HG03045 (cell line): ENCODE measurements at regions not wholly inside any gene's neighbourhood (a gene's known extent, or its start where the extent isn't known, plus 50 kb on each side); places are given as distances from the start of the nearest gene placed in this dataset.
"Not testable (repeated sequence)": the region's sequence is repeated elsewhere in the genome, so short reads cannot be mapped to it uniquely, and the experiment has no call there.

Experiments used
- ATAC-seq: cut with Tn5 transposase; IDR thresholded peaks from one replicate; pipeline ENCODE4 v1.9.1; 2021; ENCODE audit warnings: mild to moderate bottlenecking, moderate library complexity; ENCODE audit not compliant: unreplicated experiment

DNA sequence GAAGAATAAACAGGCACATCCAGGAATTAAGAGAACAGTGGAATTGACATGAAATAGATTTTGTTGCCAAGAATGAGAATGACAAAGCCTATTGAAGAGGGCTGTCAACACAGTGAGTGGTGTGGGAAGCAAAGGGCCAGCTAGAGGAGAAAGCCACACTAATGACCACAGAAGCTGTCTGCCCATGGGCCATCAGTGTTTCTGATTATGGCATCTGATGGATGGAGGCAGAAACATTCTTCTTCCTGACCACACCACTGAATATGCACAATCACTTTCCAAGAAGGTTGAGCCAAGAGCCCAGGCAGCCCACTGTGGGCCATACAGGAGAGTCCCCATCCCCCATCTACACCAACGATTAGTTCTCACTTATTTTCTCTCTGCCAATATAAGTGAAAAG lies 146.0 kb upstream of the SH3BP4 start:
- no peak for ATAC-seq

DNA sequence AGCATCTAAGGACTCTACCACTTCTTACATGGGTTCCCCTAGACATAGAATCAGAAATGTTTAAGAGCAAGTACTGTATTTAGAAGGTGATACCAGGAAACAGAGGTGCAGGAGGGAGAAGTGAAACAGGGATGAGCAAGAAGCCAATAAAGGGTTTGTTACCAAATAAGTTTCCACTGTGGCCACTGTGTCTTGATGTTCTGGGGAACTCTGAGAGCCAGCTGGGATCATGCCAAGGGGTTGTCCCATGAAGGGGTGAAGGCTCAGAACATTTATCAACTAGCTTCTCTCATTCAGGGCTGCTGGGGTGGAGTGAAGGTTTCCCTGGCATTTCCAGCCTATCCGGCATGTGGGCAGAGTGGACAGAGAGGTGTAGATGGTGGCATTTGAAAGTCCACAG lies 147.1 kb upstream of the SH3BP4 start:
- ATAC-seq = no peak

DNA sequence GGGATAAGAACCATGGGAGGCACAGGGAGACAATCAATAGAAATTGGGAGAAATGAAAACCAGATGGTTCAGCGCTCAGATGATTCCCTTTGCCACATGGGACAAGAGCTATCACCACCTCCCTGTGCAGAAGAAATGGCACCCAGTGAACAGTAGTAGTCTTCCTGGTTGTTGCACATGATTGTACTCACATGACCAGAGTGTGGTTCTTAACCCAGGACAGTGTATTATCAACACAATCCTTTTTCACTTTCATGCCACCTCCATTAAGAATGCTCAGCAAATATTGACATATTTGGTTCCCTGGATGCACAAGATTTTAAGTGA lies 149.0 kb upstream of the SH3BP4 start:
- no peak for ATAC-seq

DNA sequence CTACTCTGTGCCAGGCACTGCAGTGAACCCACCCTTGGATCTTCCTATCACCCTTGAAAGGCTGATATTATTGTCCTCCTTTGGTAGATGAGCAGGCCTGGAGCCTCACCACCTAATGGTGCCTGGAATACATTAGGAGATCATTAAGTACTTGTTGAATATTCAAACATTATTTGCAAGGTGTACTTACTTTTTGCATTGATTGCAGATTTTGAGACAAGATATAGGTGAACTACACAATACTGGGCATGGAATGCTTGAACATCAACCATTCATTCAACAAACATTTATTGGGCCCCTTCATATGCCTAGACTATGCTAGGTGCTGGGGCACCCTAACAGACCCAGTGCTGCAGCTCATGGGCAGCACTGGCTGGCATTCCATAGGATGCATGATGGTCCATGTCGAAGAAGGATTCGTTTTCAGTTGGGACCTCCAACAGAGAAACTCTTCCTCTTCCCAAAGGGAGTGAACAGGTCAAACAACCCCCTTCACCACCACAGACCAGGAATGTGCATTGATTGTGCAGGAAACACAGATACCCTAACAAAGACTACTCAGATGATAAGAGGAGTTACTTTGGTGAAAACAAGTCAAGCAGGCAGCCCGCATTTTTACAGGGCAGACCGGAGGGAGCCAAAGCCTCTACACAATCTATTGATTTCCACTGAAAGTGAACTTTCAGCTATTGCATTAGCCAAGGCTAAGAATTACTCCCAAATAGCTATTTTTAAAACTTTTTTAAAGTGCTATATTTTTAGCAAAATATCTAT lies 149.6 kb upstream of the SH3BP4 start:
- no peak for ATAC-seq

DNA sequence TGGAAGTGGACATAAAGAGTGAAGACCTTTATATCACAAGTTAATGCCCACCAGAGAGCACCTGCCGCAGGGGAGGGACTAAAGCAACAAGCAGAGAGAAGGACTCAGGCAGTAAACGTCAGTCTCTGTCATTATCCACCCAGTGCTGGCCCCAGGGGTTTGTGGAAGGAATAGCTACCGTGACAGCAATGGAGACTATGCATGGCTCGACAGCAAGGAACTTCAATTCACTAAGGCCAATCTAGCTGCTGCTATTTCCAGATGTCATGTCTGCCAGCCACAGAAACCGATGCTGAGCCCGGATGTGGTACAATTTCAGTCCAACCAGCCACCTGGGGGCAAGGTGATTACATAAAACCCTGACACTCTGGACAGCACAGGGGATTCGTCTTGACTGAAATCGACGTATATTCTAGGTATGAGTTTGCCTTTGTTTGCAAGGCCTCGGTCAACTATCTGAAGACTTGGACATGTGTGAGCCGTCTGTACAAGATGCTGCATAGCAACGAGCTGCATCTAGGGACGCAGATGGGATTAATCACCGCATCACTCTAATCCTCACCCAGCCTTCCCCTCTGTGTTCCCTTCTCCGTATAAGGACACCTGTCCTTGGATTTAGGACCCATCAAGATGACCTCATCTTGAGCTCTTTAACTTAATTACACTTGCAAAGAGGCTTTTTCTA lies 154.1 kb upstream of the SH3BP4 start:
- no peak for ATAC-seq

DNA sequence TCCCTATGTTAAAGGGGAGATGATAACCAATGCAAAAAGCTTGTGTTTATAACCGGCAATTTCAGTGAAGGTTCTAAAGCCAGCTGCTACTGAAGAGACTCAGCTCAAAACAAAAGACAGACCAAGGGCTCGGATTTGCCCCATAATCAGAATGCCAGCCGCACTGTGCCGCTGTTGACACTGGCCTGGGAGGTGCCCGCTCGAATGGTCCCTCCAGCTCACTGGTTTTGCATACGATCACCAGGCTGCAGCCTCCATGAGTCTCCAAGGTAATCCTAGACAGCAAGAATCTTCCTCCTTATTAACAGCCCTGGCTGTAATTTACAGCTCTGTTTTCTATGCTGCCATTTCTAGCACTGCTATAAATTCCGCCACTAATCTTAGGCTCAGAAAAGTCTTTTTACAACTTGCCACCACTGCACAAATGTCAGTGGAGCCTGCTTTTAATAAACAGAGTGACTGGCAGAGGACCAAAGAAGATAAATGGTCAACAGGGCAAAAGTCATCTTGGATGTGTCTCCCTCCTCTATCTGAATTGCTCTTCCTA lies 155.7 kb upstream of the SH3BP4 start:
- ATAC-seq = no peak

DNA sequence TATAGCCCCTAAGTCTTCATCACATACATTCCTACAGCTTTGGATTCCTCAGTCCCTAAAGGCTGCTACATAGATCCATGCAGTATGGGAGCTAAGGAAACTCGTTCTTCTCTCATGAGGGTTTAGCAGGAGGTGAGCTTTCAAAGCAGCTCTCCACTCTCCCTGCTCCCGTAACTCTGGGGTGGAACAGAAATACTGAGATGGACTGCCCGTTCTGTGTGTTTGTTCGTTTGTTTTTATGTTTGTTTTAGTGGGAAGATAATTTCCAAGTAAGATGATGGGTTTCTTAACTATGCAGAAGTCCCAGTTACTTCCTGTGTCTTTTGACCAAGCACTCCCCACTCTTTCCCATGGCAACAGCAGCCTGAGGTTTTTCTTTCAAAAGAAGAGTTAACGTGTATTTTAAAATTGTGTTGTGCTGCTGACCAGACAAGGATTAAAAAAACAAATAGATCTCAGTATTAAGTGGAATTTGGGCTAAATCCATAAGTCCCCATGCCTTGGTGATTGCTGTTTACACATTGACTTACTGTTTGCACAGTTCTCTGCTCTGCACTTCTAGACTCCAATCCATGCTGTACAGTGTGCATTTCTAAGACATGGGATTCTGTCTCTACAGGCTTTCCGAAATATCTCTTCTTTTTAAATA lies 156.4 kb upstream of the SH3BP4 start:
- no peak for ATAC-seq

DNA sequence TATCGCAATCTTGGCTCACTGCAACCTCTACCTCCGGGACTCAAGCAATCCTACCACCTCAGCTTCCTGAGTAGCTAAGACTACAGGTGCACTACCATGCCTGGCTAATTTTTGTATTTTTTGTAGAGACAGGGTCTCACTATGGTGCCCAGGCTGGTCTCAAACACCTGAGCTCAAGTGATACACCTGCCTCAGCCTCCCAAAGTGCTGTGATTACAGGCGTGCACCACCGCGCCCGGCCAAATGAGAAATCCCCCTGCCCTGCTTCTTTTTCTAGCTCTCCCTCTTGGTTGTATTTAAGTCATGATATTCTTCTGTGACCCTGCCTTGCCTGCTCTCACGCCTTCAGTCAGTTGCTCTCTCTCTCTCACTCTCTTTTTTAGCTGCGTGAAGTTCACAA lies 157.0 kb upstream of the SH3BP4 start:
- ATAC-seq = no peak

DNA sequence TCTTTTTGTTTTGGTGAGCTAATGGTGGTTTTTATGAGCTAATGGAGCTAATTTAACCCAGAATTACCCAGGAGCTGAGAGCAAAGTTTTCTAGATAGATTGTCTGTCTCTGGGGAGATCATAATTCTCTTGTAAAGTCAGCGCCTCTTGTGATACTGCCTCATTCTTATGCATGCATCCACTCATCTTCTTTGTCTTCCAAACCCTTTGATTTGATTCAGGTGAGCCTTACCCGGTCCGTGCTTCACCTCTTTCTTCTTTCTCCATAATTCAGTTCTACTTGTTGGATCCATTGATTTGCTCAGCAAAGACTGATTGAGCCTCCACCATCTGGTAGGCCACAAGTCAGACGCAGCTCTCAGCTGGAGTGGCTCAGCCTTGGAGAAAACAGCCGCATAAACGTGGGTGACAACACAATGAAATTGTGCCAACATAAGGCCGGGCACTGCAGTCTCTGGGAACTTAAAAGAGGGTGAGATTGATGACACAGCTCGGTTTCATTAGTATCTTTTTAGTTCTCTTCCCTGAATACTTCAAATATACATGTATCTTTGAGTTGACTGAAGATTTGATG lies 158.5 kb upstream of the SH3BP4 start:
- ATAC-seq = no peak

DNA sequence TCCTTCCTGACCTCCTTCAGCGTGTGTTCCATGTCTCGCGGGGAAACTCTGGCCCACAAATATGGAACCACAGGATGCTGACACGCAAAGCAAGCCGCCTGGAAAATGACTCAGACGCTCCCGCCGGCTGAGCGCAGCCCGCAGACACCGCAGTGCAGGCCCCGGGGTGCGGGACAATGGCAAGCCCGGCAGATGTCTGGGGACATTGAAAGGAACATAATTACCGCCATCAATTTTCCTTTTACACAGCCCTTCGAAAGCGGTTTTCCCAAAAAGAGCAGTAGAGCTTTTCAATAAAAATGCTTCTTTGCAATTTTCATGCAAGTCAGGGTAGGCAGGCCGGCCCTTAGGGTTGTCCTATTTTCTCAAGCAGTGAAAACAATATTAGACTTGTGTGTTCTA lies 159.2 kb upstream of the SH3BP4 start:
- no peak for ATAC-seq

DNA sequence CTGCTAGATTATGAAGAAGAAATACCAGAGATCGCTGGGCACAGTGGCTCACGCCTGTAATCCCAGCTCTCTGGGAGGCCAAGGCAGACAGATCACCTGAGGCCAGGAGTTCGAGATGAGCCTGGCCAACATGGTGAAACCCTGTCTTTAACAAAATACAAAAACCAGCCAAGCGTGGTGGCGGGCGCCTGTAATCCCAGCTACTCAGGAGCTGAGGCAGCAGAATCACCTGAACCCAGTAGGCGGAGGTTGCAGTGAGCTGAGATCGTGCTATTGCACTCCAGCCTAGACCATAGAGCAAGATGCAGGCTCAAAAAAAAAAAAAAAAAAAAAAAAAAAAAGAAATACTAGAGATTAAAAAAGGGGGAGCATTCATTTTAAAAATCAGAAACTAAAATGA lies 159.7 kb upstream of the SH3BP4 start:
- not testable (repeated sequence) for ATAC-seq

DNA sequence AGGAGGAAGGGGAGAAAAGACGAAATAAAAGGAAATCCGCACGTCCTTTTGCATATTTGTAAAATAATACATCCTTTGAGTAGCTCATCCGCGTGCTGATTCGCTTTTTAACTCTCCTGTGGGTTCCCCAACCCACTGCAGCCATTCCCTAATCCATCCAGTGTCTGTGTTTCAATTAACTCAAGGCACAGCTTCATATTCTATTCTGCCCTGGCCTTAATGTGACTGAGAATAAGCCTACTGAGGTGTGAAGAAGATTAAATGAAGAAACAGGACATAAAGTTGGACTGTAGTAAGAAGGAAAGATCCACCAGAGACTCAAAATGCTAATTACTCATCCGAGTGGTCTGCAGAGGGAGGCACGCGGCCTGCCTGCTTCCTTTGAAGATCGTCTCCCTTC lies 161.4 kb upstream of the SH3BP4 start:
- no peak for ATAC-seq

DNA sequence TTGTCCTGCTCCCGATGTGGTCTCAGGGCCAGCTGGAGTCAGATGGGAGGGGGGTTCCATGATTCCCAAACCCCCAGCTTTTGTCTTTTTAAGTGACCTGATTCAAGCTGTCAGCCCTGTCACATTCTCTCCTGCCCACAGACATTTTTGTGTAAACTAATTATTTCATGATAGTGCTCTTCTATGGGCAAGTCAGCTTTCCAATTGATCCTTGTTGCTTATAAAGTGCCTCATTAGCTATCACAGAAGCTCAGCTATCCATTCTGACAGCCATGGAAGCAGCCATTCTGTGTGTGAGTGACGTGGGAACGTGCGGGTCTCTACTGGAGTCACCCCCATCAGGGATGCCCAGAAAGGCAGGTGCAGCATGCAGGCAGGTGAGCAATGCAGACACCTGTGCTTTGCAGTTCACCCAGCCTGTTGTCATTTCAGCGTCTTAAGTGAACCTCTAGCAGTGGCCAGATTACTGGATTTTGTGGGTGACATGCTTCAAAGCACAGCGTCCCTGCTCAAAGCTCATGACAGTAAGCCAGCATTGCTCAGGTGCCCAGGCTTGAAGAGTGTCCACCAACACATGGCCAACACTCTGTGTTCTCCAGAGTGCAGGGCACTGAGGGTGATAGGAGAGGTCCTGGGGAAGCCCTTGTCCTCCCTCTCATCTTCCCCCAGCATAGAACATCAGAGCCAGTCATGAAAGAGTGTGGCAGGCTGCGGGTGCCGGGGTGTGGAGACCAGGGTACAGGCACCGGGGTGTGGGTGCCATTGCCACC lies 162.1 kb upstream of the SH3BP4 start:
- ATAC-seq = no peak

DNA sequence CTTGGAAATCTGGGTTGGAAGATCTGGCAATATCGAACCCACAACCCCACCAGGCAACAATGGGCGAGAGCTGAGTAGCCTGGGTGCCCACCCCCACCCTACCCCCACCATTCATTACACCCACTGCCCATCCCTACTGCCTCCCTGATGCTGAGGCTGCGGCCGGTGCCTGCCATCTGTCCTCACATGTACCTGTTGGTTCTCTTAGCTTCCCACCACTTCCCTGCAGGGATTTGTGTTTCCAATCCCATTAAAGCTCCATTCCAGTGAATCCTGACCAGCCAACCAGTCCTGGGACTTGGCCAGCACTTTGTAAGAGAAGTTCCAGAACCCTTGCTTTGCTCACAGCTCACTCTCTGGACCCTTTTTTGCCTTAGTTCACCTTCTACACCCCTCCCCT lies 163.0 kb upstream of the SH3BP4 start:
- ATAC-seq = no peak

DNA sequence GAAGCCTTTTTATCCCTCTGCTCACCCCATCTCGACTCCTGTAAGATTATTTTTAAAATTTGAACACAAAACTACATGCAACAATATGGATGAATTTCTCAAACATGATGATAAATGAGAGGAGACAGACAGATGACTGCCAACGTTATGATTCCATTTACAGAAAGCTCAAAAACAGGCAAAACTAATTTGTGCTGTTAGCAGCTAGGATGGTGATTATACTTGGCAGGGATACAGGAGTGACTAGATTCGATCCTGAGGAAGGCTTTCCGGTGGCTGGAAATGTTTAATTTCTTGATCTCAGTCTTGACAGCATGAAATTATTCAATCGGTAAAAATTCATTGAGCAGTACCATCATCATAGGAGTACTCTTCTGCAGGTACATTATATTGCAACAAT lies 163.4 kb upstream of the SH3BP4 start:
- ATAC-seq = no peak

DNA sequence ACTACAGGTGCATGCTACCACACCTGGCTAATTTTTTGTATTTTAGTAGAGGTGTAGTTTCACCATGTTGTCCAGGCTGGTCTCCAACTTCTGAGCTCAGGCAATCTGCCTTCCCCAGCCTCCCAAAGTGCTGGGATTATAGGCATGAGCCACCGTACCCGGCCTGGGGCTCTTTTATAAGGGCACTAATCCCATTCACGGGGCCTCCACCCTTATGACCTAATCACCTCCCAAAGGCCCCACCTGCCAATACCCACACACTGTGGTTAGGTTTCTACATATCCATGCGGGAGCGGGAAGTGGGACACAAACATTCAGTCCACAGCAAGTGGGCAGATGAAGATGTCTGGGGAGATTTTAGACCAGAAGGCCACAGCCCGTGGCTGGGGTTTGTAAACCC lies 164.7 kb upstream of the SH3BP4 start:
- ATAC-seq = no peak

DNA sequence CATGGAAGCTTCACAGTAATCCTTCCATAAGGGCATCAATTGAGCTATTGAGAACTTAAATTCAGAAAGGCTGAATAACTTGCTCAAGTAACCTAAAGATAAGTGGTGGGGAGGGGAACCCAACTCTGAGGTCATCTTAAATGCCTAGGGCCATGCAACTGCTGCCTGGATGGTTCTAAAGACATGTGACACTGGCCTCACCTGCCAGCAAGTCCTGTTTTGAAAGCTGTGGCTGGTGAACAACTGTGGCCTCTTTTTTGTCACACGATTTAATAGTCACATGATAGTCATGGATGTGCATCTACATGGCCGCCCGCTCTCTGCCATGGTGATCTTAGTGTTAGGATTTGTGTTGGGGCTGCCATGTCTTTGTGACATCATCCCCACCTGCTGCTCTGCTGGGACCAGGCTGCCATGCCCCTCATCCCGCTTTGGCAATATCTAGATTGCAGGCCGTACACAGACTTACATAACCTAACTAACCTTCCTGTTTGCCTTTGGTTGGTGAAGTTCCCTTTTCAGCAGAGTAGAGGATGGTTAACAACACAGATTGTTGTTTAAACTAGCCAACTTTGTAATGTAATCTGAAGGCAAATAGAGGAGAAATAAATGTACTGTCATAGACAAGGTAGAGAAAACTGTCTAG lies 177.9 kb upstream of the SH3BP4 start:
- no peak for ATAC-seq

DNA sequence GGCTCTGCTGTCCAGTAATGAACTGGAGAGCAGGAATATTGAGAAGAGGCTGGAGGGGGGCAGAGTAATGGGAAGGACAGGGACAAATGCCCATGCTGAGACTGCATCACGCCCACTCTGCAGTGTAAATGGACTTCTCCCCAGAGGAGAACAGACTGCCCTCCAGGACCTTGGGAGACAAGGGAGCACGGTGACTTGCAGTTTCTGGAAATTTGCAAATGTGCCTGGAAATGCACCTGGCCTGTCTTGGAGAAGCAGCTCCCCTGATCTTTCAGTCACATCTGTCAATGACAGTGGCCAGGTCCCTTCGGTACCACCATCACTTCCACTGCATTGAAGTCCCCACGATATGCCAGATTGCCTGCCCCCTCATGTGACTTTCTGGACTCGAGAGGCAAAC lies 178.7 kb upstream of the SH3BP4 start:
- no peak for ATAC-seq

DNA sequence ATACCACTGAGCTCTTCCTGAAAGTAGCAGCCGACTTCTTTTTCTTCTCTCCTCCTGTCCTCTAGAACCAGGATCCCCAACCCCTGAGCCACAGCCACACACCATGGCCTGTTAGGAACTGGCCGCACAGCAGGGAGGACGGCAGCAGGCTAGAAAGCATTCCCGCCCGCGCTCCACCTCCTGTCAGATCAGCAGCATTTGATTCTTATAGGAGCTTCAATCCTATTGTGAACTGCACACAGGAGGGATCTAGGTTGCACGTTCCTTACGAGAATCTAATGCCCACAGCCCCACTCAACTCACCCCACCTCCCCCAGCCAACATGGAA lies 179.1 kb upstream of the SH3BP4 start:
- ATAC-seq = no peak

DNA sequence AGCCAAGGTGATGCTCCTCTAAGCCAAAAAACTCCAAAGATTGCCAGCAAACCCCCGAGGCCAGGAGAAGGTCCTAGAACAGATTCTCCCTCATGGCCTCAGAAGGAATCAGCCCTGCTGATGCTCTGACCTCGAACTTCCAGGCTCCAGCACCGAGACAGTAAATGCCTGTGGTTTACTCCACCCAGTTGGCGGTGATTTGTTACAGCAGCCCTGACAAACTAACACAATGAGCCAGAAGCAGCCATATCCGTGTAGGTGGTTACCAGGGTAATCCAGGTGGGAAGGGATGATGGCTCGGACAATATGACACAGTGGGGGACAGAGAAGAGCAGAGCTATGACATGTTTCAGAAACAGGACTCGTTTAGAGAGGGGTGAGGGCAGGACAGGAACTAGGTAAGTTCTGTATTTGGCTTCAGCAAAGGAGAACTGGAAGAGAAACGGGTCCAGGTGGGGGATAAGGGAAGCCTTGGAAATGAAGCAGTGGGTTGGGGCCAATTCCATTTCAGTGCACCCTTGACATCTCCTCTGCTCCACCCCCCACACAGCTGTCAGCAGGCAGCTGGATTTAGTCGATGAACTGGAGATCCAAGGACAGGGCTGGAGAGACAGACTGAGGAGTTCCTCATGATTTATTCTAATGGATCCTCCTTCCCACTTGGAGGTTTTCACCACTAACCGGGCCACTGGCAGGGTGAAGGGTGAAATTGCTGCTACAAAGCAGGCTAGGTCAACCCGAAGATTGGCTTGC lies 179.7 kb upstream of the SH3BP4 start:
- no peak for ATAC-seq
